Breast epithelium (tissue), 3 donors: ENCODE measurements at regions not wholly inside any gene's neighbourhood (a gene's known extent, or its start where the extent isn't known, plus 50 kb on each side); places are given as distances from the start of the nearest gene placed in this dataset.

ENCODE experiments used
- CTCF ChIP-seq, 3 donors: fragments of 450-650 bp; IDR thresholded peaks; one replicate each; pipeline ENCODE4 v1.5.1; 2016 to 2017; ENCODE audit warnings: antibody characterized with exemption in 3 of 3, mild to moderate bottlenecking in 3 of 3, moderate library complexity in 3 of 3
- POLR2A ChIP-seq: fragments of 450-650 bp; IDR thresholded peaks from one replicate; pipeline ENCODE4 v1.6.1; 2016; ENCODE audit warnings: antibody characterized with exemption, mild to moderate bottlenecking, moderate library complexity
- POLR2AphosphoS5 ChIP-seq, 3 donors: sonication (generic); formaldehyde crosslinking; IDR thresholded peaks; one replicate each; pipeline ENCODE4 v1.6.1; 2017; ENCODE audit warnings: antibody characterized with exemption in 3 of 3

- TF ChIP-seq CTCF (IDR thresholded peaks at IDR 0.05) (no peak), POLR2AphosphoS5 (IDR thresholded peaks at IDR 0.05) (no peak), POLR2A (no peak)
Measured at GRCh38 chr1:104868794-104869193, 1119.1 kb downstream of the AMY1C start.
